ENCODE measurements at regions not wholly inside any gene's neighbourhood (a gene's known extent, or its start where the extent isn't known, plus 50 kb on each side); places are given as distances from the start of the nearest gene placed in this dataset.

DNA sequence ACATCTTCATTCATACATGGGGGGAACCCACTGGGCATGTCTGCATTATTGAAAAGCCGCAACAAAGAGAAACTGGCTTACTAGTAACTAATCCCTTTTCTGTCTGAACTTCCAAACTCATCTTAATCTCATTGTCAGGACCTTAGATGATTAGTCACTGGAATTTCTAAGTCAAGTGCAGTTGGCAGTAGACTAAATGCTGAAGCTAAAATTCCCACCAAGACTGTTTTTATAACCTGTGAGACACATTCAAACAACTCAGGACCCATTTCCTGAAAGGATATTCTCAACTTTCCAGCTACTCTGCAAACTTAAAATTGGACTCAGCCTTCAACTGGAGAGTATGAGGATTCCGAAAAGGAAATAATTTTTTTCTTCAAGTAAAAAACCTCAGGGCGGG lies 94.8 kb upstream of the SCAF8 start:
- TF ChIP-seq, protein P1, sequence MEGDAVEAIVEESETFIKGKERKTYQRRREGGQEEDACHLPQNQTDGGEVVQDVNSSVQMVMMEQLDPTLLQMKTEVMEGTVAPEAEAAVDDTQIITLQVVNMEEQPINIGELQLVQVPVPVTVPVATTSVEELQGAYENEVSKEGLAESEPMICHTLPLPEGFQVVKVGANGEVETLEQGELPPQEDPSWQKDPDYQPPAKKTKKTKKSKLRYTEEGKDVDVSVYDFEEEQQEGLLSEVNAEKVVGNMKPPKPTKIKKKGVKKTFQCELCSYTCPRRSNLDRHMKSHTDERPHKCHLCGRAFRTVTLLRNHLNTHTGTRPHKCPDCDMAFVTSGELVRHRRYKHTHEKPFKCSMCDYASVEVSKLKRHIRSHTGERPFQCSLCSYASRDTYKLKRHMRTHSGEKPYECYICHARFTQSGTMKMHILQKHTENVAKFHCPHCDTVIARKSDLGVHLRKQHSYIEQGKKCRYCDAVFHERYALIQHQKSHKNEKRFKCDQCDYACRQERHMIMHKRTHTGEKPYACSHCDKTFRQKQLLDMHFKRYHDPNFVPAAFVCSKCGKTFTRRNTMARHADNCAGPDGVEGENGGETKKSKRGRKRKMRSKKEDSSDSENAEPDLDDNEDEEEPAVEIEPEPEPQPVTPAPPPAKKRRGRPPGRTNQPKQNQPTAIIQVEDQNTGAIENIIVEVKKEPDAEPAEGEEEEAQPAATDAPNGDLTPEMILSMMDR (IDR thresholded peaks at IDR 0.05): no peak
- no peak for TF ChIP-seq POLR2A (IDR thresholded peaks at IDR 0.05)
